Sigmoid colon (tissue), 4 donors: ENCODE measurements at regions not wholly inside any gene's neighbourhood (a gene's known extent, or its start where the extent isn't known, plus 50 kb on each side); places are given as distances from the start of the nearest gene placed in this dataset.

Experiments used
- CTCF ChIP-seq, 4 experiments: fragments of 450-650 bp in 3 of 4; fragments of 200-600 bp in 1 of 4; IDR thresholded peaks; one replicate each; pipeline ENCODE4 v1.5.1; 2016 to 2019; ENCODE audit warnings: antibody characterized with exemption in 4 of 4, mild to moderate bottlenecking in 3 of 4, moderate library complexity in 2 of 4
- EP300 ChIP-seq, 4 donors: sonication (generic); formaldehyde crosslinking; IDR thresholded peaks; one replicate each; pipeline ENCODE4 v1.6.1; 2017; ENCODE audit warnings: antibody characterized with exemption in 4 of 4

GRCh38 chr5:73387149-73387591 is 61.4 kb downstream of the FOXD1 start:
- no peak for TF ChIP-seq EP300 (IDR thresholded peaks at IDR 0.05)
- TF ChIP-seq CTCF (IDR thresholded peaks at IDR 0.05): no peak
